Adrenal gland (tissue), 5 donors: ENCODE measurements at regions not wholly inside any gene's neighbourhood (a gene's known extent, or its start where the extent isn't known, plus 50 kb on each side); places are given as distances from the start of the nearest gene placed in this dataset.

ENCODE experiments used
- CTCF ChIP-seq, 6 experiments: fragments of 450-650 bp in 4 of 6; fragments of 200-600 bp in 2 of 6; sonication (generic) in 1 of 6; IDR thresholded peaks; 1 replicate in 5 of 6; 2 replicates in 1 of 6; pipeline versions ENCODE4 v1.5.1 to v1.8.0; 2016 to 2021; ENCODE audit warnings: antibody characterized with exemption in 6 of 6, mild to moderate bottlenecking in 2 of 6, moderate library complexity in 1 of 6
- POLR2A ChIP-seq, 2 donors: fragments of 450-650 bp; IDR thresholded peaks; one replicate each; pipeline ENCODE4 v1.6.1; 2017; ENCODE audit warnings: antibody characterized with exemption in 2 of 2, mild to moderate bottlenecking in 2 of 2, moderate library complexity in 1 of 2
- donor health status: DM: no; HTN: no; CAD: no.

GRCh38 chr16:86984343-86984742, 332.8 kb downstream of the C16orf95 start:
- TF ChIP-seq CTCF (IDR thresholded peaks at IDR 0.05) (no peak), POLR2A (IDR thresholded peaks at IDR 0.05) (no peak)
